HepG2 (cell line): ENCODE measurements at regions not wholly inside any gene's neighbourhood (a gene's known extent, or its start where the extent isn't known, plus 50 kb on each side); places are given as distances from the start of the nearest gene placed in this dataset.

Source experiments
- IRF2 ChIP-seq: IDR thresholded peaks from 2 replicates; pipeline ENCODE4 v1.6.1; 2018; ENCODE audit warnings: missing genetic modification reagents, missing compliant biosample characterization
- RFX5 ChIP-seq: IDR thresholded peaks from 2 replicates; pipeline ENCODE4 v1.6.1; 2011; ENCODE audit warnings: low read depth, low read length, improper control_type of control experiment
- SMAD9 ChIP-seq: sonication (generic); formaldehyde crosslinking; IDR thresholded peaks from 2 replicates; pipeline ENCODE4 v1.5.1; 2020; ENCODE audit warnings: mild to moderate bottlenecking, missing genetic modification reagents
- SNAI1 ChIP-seq: sonication (generic); formaldehyde crosslinking; IDR thresholded peaks from 2 replicates; pipeline ENCODE4 v1.5.0; 2020; ENCODE audit warnings: mild to moderate bottlenecking, missing genetic modification reagents, borderline replicate concordance
- SP1 ChIP-seq, 2 experiments: fragments of 450-650 bp in 1 of 2; sonication (generic) in 1 of 2; formaldehyde crosslinking in 1 of 2; IDR thresholded peaks; 2 replicates each; pipeline versions ENCODE4 v1.4.0 to v1.6.1; 2016 to 2020; ENCODE audit warnings: missing genetic modification reagents in 1 of 2
- TOPORS ChIP-seq: sonication (generic); formaldehyde crosslinking; IDR thresholded peaks from 2 replicates; pipeline ENCODE4 v1.8.0; 2023; ENCODE audit warnings: mild to moderate bottlenecking, missing genetic modification reagents
- TF ChIP-seq, protein P1 (sequence below): sonication (generic); formaldehyde crosslinking; conservative IDR thresholded peaks from 2 replicates; pipeline ENCODE4 v1.8.0; 2022; ENCODE audit warnings: low read depth, missing genetic modification reagents
- TF ChIP-seq, protein P2 (sequence below): sonication (generic); formaldehyde crosslinking; IDR thresholded peaks from 2 replicates; pipeline ENCODE4 v1.9.0; 2021; ENCODE audit warnings: missing genetic modification reagents, borderline replicate concordance
- TF ChIP-seq, protein P3 (sequence below): sonication (generic); formaldehyde crosslinking; IDR thresholded peaks from 2 replicates; pipeline ENCODE4 v1.8.0; 2022; ENCODE audit warnings: mild to moderate bottlenecking, missing genetic modification reagents, borderline replicate concordance

DNA sequence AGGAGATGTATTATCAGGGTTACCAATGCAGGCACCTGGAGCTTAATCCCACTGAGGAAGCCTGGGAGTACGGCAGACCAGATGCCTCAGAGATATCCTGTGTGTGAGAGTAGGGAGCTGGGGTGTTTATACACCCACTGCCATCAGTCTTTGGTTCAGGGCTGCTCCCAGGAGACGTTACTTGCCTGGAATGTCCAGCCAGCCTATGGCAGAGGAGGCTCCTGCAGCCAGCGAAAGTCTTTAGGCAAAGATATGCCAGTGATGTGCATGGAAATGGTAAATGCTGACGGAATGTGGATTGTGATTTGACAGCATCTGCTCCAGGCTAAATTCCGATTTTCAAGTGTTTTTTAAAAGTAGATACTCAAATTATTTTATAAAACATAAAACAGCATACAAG lies 282.0 kb downstream of the BTBD3 start:
- no peak for TF ChIP-seq IRF2 (CRISPR knock-in tag)
- TF ChIP-seq, protein P1, sequence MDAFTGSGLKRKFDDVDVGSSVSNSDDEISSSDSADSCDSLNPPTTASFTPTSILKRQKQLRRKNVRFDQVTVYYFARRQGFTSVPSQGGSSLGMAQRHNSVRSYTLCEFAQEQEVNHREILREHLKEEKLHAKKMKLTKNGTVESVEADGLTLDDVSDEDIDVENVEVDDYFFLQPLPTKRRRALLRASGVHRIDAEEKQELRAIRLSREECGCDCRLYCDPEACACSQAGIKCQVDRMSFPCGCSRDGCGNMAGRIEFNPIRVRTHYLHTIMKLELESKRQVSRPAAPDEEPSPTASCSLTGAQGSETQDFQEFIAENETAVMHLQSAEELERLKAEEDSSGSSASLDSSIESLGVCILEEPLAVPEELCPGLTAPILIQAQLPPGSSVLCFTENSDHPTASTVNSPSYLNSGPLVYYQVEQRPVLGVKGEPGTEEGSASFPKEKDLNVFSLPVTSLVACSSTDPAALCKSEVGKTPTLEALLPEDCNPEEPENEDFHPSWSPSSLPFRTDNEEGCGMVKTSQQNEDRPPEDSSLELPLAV (CRISPR knock-in tag), result no peak
- no peak for TF ChIP-seq TOPORS (CRISPR knock-in tag)
- TF ChIP-seq, protein P2, sequence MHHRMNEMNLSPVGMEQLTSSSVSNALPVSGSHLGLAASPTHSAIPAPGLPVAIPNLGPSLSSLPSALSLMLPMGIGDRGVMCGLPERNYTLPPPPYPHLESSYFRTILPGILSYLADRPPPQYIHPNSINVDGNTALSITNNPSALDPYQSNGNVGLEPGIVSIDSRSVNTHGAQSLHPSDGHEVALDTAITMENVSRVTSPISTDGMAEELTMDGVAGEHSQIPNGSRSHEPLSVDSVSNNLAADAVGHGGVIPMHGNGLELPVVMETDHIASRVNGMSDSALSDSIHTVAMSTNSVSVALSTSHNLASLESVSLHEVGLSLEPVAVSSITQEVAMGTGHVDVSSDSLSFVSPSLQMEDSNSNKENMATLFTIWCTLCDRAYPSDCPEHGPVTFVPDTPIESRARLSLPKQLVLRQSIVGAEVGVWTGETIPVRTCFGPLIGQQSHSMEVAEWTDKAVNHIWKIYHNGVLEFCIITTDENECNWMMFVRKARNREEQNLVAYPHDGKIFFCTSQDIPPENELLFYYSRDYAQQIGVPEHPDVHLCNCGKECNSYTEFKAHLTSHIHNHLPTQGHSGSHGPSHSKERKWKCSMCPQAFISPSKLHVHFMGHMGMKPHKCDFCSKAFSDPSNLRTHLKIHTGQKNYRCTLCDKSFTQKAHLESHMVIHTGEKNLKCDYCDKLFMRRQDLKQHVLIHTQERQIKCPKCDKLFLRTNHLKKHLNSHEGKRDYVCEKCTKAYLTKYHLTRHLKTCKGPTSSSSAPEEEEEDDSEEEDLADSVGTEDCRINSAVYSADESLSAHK (CRISPR knock-in tag), result no peak
- no peak for TF ChIP-seq RFX5
- TF ChIP-seq, protein P3, sequence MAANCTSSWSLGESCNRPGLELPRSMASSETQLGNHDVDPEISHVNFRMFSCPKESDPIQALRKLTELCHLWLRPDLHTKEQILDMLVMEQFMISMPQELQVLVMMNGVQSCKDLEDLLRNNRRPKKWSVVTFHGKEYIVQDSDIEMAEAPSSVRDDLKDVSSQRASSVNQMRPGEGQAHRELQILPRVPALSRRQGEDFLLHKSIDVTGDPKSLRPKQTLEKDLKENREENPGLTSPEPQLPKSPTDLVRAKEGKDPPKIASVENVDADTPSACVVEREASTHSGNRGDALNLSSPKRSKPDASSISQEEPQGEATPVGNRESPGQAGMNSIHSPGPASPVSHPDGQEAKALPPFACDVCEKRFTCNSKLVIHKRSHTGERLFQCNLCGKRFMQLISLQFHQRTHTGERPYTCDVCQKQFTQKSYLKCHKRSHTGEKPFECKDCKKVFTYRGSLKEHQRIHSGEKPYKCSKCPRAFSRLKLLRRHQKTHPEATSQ (CRISPR knock-in tag), result no peak
- TF ChIP-seq SP1 (IDR thresholded peaks at IDR 0.05), result no peak
- no peak for TF ChIP-seq SP1 (CRISPR knock-in tag; IDR thresholded peaks at IDR 0.05)
- no peak for TF ChIP-seq SNAI1 (CRISPR knock-in tag)
- TF ChIP-seq SMAD9, result no peak
